ENCODE measurements at regions not wholly inside any gene's neighbourhood (a gene's known extent, or its start where the extent isn't known, plus 50 kb on each side); places are given as distances from the start of the nearest gene placed in this dataset.

DNA sequence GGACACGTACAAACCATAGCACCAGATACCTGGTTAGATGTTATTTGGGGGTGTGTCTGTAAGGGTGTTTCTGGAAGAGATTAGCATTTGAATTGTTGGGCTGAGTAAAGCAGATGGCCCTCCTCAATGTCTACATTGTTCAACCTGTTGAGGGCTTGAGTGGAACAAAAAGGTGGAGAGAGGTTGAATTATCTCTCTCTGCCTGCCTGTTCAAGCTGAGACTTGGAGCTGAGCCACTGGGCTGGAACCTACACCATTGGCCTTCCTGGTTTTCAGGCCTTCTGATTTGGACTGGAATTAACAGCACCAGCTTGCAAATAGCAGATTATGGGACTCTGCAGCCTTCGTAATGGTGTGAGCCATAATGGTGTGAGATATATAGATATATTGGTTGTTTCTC lies 71.3 kb upstream of the CORO2B start:
- Histone ChIP-seq H3K4ac (replicated peaks; ENCODE audit: insufficient read length, low read depth, low read length) (no peak overlapping the region), H4K91ac (replicated peaks; ENCODE audit: insufficient read length, low read length) (no peak overlapping the region), H3K27me3 (replicated peaks in 1 of 4; ENCODE audit: control insufficient read depth in 3 of 4, extremely low read depth in 1 of 4, insufficient read depth in 3 of 4, low read length in 3 of 4) (no peaks in the 10 kb centered on the region; a peak in 1 of 7 replicates), H3K4me2 (ENCODE audit: insufficient read depth in 1 of 2, low read depth in 2 of 2, low read length in 2 of 2) (no peak overlapping the region), H3K18ac (ENCODE audit: extremely low read depth, low read length) (no peak overlapping the region), H4K20me1 (replicated peaks in 1 of 2; ENCODE audit: control insufficient read depth in 1 of 2, insufficient read depth in 2 of 2, low read length in 2 of 2) (no peaks in the 10 kb centered on the region), H2AK5ac (ENCODE audit: low read depth, low read length) (no peak overlapping the region), H4K8ac (ENCODE audit: extremely low read depth, insufficient read depth, low read length) (no peak overlapping the region), H2BK20ac (ENCODE audit: low read length) (0 out of 2 replicates have a peak overlapping the region, but pooled peaks have one; percentile 21), H3K79me2 (ENCODE audit: control insufficient read depth in 1 of 2, insufficient read depth in 2 of 2, low read length in 2 of 2) (no peaks in the 10 kb centered on the region), H3K14ac (ENCODE audit: insufficient read length) (no peak overlapping the region), H3K79me1 (ENCODE audit: low read depth, low read length) (no peaks in the 10 kb centered on the region), H2BK5ac (ENCODE audit: low read depth, low read length) (no peak overlapping the region), H3K27ac (ENCODE audit: low read depth, low read length) (no peak overlapping the region), H2BK120ac (replicated peaks; ENCODE audit: low read depth, low read length) (no peak overlapping the region), H2BK12ac (ENCODE audit: low read depth, low read length) (no peak overlapping the region), H3K4me3 (ENCODE audit: extremely low read depth in 1 of 4, insufficient read depth in 2 of 4, low read depth in 3 of 4, low read length in 4 of 4) (no peak overlapping the region), H3K56ac (replicated peaks; ENCODE audit: insufficient read length, low read depth, low read length) (no peak overlapping the region), H4K5ac (ENCODE audit: insufficient read length, low read depth, low read length) (no peak overlapping the region), H3K23ac (ENCODE audit: insufficient read length) (no peak overlapping the region), H2BK15ac (ENCODE audit: low read length) (no peak overlapping the region), H3K9ac (replicated peaks in 1 of 4; ENCODE audit: extremely low read depth in 1 of 4, low read depth in 3 of 4, low read length in 3 of 4) (no peak overlapping the region), H3K36me3 (ENCODE audit: control insufficient read depth in 2 of 4, insufficient read depth in 4 of 4, low read length in 3 of 4) (no peaks in the 10 kb centered on the region), H3K23me2 (ENCODE audit: low read depth, low read length) (no peaks in the 10 kb centered on the region), H3K9me3 (ENCODE audit: insufficient read depth in 2 of 2, low read depth in 1 of 2, low read length in 1 of 2) (no peaks in the 10 kb centered on the region), H2AFZ (ENCODE audit: low read length) (no peak overlapping the region), H3K4me1 (replicated peaks in 1 of 4; ENCODE audit: control insufficient read depth in 3 of 4, insufficient read depth in 4 of 4, low read length in 3 of 4) (peaks cover 0 to 6% (median 4%) of the 10 kb centered on the region in 4 experiments; a peak in 3 of 7 replicates)
- peak in 1 of 2 experiments; percentile 19 for DNase-seq (ENCODE audit: low read depth in 1 of 2, low spot score in 2 of 2)
- TF ChIP-seq NANOG (IDR thresholded peaks at IDR 0.05; ENCODE audit: insufficient read depth, low read depth, low read length, poor library complexity, severe bottlenecking) (peak; percentile 64), JUND (IDR thresholded peaks at IDR 0.05; ENCODE audit: low read length) (no peak), RXRA (IDR thresholded peaks at IDR 0.05; ENCODE audit: insufficient read depth, low read depth, low read length) (no peak)
- CTCF ChIA-PET (ENCODE audit: partially characterized antibody), result interaction anchor here (1.0 to 1.6 kb wide), 4 partner anchors 59 to 201 kb away, joined by 3 to 5 read pairs (median 3); no protein-coding TSS in a partner anchor
- POLR2A ChIA-PET (ENCODE audit: partially characterized antibody), result interaction anchor here (1.1 kb wide), 1 partner anchor 118 kb away, joined by 3 read pairs; no protein-coding TSS in a partner anchor
- FAIRE-seq, result no peak
- WGBS, 2 experiments (ENCODE audit: extremely low coverage in 1 of 2, insufficient coverage in 1 of 2, insufficient read length in 1 of 2, insufficient replicate concordance in 2 of 2, low coverage in 1 of 2, low lambda C conversion rate in 2 of 2, missing lambda C conversion rate in 1 of 2), result 92% methylated on average over 2 of the region's 2 CpGs; no CpG with 5 or more reads in 1 of the 2 experiments
